Upper lobe of left lung (tissue), 6 donors: ENCODE measurements at regions not wholly inside any gene's neighbourhood (a gene's known extent, or its start where the extent isn't known, plus 50 kb on each side); places are given as distances from the start of the nearest gene placed in this dataset.

Experiments
- ATAC-seq, 2 donors: fragments of 200-7000 bp; cut with Tn5 transposase; one replicate each; pipeline ENCODE4 v1.9.1; 2022; ENCODE audit warnings: mild to moderate bottlenecking in 2 of 2, moderate library complexity in 2 of 2; ENCODE audit not compliant: low FRiP score in 2 of 2
- DNase-seq, 2 donors: peaks; one replicate each; pipeline ENCODE4 v3.0.0-alpha.2; 2019 to 2020
- H3K27ac ChIP-seq, 4 donors: fragments of 200-600 bp; sonication (generic); one replicate each; pipeline ENCODE4 v1.5.1; 2016 to 2019
- H3K27me3 ChIP-seq, 4 donors: fragments of 200-600 bp; sonication (generic); one replicate each; pipeline ENCODE4 v1.5.1; 2017 to 2019
- H3K36me3 ChIP-seq, 4 donors: fragments of 200-600 bp; sonication (generic); one replicate each; pipeline ENCODE4 v1.5.1; 2016 to 2019
- H3K4me1 ChIP-seq, 4 donors: fragments of 200-600 bp; sonication (generic); one replicate each; pipeline ENCODE4 v1.5.1; 2018 to 2019
- H3K4me3 ChIP-seq, 4 donors: fragments of 200-600 bp; sonication (generic); one replicate each; pipeline ENCODE4 v1.5.1; 2017 to 2019; ENCODE audit warnings: mild to moderate bottlenecking in 2 of 4, moderate library complexity in 1 of 4
- H3K9me3 ChIP-seq, 4 donors: fragments of 200-600 bp; sonication (generic); one replicate each; pipeline ENCODE4 v1.5.1; 2018 to 2019
- EP300 ChIP-seq, 4 donors: sonication (generic); formaldehyde crosslinking; IDR thresholded peaks; one replicate each; pipeline ENCODE4 v1.5.1; 2017; ENCODE audit warnings: antibody characterized with exemption in 4 of 4, control low read depth in 2 of 4
- POLR2A ChIP-seq, 4 donors: fragments of 450-650 bp; IDR thresholded peaks; one replicate each; pipeline ENCODE4 v1.5.1; 2016 to 2017; ENCODE audit warnings: antibody characterized with exemption in 4 of 4, mild to moderate bottlenecking in 2 of 4
- POLR2AphosphoS5 ChIP-seq, 2 donors: sonication (generic); formaldehyde crosslinking; IDR thresholded peaks; one replicate each; pipeline ENCODE4 v1.5.1; 2017; ENCODE audit warnings: antibody characterized with exemption in 2 of 2
- WGBS, 2 donors: methylation state at CpG; one replicate each; pipeline ENCODE4 v1.1.5; 2017 to 2018; 5-methylcytosine and 5-hydroxymethylcytosine counted together
- TF ChIP-seq, protein P1 (sequence below), 6 experiments: fragments of 450-650 bp in 4 of 6; fragments of 200-600 bp in 2 of 6; sonication (generic) in 2 of 6; IDR thresholded peaks; one replicate each; pipeline ENCODE4 v1.5.1; 2016 to 2019; ENCODE audit warnings: antibody characterized with exemption in 6 of 6
- donor health status: DM: no; HTN: no; CAD: no; lungs with moderate emphysema.
- donor health status: DM: no; HTN: yes; CAD: no; lungs with severe emphysema.

DNA sequence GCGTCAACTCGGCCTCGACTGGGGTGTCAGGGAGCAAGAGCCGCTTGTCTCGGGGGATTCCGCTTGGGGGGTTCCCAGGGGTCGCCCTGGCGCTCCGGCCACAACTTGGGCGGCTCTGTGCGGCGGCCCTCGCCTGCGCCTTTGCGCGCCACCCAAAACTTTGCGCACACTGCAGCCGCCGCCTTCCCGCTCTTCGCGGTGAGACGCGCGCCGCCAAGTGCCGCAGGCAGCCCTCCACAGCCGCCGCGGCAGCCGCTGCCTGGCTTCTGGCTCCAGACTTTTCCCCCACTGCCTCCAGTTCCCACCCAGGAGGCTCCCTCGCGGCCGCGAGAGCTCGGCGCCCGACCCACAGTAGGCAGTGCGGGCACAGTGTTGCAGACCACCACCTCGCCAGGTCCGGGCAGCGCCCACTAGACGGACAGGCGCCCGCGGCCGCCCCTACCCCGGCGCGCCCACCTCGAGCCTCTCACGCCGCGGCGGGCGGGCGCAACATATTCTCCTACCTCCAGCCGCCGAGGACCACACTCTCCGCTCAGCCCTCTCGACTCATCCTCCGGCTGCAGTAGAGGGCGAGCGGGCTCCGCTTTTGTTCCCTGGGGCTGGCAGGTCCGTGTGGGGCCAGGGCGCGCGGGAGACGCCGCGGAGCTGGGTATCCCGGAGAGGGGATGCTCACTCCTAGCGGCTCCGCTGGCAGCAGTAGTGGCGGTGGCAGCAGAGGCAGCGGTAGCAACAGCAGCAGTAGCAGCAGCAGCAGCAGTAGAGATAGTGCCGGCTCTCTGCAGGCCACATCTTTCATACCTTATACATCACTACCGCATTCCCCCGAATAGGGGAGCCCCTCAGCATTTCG lies 296.6 kb downstream of the OMA1 start:
- Histone ChIP-seq H3K4me3 (peak overlapping the region in 3 of 4 donors; percentile 3 to 36 (median 19)), H3K27me3 (peaks cover 0 to 21% (median 5%) of the 10 kb centered on the region in 4 donors), H3K36me3 (no peaks in the 10 kb centered on the region), H3K4me1 (peaks cover 8 to 22% (median 12%) of the 10 kb centered on the region in 4 donors), H3K27ac (no peak overlapping the region), H3K9me3 (no peaks in the 10 kb centered on the region)
- 0 to 1% methylated on average over 5 to 73 of the region's 81 CpGs for WGBS, 2 donors
- ATAC-seq (peak in 1 of 2 donors; percentile 26), DNase-seq (peak in 1 of 2 donors; percentile 79)
- TF ChIP-seq EP300 (IDR thresholded peaks at IDR 0.05) (no peak), POLR2A (IDR thresholded peaks at IDR 0.05) (no peak), POLR2AphosphoS5 (IDR thresholded peaks at IDR 0.05) (no peak)
- TF ChIP-seq, protein P1, sequence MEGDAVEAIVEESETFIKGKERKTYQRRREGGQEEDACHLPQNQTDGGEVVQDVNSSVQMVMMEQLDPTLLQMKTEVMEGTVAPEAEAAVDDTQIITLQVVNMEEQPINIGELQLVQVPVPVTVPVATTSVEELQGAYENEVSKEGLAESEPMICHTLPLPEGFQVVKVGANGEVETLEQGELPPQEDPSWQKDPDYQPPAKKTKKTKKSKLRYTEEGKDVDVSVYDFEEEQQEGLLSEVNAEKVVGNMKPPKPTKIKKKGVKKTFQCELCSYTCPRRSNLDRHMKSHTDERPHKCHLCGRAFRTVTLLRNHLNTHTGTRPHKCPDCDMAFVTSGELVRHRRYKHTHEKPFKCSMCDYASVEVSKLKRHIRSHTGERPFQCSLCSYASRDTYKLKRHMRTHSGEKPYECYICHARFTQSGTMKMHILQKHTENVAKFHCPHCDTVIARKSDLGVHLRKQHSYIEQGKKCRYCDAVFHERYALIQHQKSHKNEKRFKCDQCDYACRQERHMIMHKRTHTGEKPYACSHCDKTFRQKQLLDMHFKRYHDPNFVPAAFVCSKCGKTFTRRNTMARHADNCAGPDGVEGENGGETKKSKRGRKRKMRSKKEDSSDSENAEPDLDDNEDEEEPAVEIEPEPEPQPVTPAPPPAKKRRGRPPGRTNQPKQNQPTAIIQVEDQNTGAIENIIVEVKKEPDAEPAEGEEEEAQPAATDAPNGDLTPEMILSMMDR (IDR thresholded peaks at IDR 0.05), result no peak

DNA sequence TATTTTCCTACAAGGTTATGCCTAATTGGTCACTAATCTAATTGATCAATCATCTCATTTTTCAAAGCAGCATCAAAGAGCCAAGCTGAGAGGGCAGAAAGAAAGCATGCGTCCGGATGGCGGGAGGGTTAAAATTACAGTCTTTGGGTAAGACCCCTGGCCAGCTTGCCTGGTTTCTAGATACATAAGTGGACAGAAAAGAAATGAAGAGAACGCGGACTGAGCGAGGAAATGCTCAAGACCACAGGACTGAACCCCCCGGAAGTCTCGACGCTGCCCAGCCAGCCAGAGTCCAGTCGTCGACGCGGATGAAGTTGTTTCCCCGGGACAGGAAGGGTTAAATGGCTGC lies 297.2 kb downstream of the OMA1 start:
- peaks cover 0 to 21% (median 5%) of the 10 kb centered on the region in 4 donors for H3K27me3 ChIP-seq
- no peak for DNase-seq
- TF ChIP-seq POLR2A (IDR thresholded peaks at IDR 0.05), result no peak
- no peak for TF ChIP-seq POLR2AphosphoS5 (IDR thresholded peaks at IDR 0.05)
- no peak for TF ChIP-seq EP300 (IDR thresholded peaks at IDR 0.05)
- TF ChIP-seq, protein P1 (IDR thresholded peaks at IDR 0.05), result no peak
- no peak overlapping the region for H3K27ac ChIP-seq
- H3K4me1 ChIP-seq, result peaks cover 8 to 22% (median 12%) of the 10 kb centered on the region in 4 donors
- WGBS, 2 donors, result 3 to 4% methylated on average over 6 to 14 of the region's 14 CpGs
- H3K9me3 ChIP-seq, result no peaks in the 10 kb centered on the region
- H3K4me3 ChIP-seq, result peak overlapping the region in 3 of 4 donors; percentile 3 to 36 (median 19)
- no peaks in the 10 kb centered on the region for H3K36me3 ChIP-seq
- ATAC-seq, result no peak

DNA sequence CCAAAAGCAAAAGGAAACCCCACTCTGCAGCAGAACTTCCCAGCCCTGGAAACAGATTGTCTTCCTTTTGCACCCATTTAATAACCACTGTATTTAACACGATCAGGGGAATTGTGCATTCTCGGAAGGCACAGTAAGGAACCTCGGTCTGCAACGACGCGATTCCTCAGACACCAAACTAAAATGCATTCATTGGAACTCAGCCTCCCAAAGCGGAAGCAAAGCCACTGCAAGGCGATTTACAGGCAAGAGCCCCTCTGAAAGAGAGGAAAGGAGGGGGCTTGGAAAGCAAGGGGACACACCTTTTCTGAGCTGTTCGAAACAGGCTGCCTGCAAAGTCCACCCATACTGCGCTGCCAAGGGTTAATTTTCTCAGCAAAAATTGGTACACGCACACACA lies 297.7 kb downstream of the OMA1 start:
- Histone ChIP-seq H3K27ac (no peak overlapping the region), H3K36me3 (no peaks in the 10 kb centered on the region), H3K4me3 (no peak overlapping the region), H3K4me1 (peaks cover 8 to 22% (median 12%) of the 10 kb centered on the region in 4 donors), H3K27me3 (peaks cover 0 to 21% (median 5%) of the 10 kb centered on the region in 4 donors), H3K9me3 (no peaks in the 10 kb centered on the region)
- WGBS, 2 donors, result 4 to 10% methylated on average over 11 of the region's 11 CpGs
- DNase-seq, result no peak
- no peak for TF ChIP-seq POLR2A (IDR thresholded peaks at IDR 0.05)
- TF ChIP-seq, protein P1 (IDR thresholded peaks at IDR 0.05), result no peak
- TF ChIP-seq POLR2AphosphoS5 (IDR thresholded peaks at IDR 0.05), result no peak
- TF ChIP-seq EP300 (IDR thresholded peaks at IDR 0.05), result no peak
- no peak for ATAC-seq

DNA sequence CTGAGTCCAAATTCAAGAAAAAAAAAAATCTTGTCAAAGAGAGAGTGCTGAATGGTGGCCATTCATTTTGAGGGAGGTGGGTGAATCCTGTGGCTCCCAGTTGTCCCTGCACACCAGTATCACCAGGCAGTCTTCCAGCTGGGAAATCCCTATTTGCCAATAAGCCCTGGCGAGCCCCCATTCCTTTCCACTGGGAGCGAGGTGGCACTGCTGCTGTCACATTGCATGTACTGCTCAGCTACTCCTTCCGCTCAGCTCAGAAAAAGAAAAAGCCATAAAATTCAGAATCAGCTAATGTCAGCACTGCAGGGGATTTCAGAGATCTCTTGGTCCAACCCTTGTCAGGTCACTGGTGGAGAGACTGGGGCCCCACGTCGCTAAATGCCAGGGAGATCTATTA lies 298.5 kb downstream of the OMA1 start:
- H3K36me3 ChIP-seq, result no peaks in the 10 kb centered on the region
- TF ChIP-seq EP300 (IDR thresholded peaks at IDR 0.05), result no peak
- TF ChIP-seq POLR2A (IDR thresholded peaks at IDR 0.05), result no peak
- no peak for TF ChIP-seq POLR2AphosphoS5 (IDR thresholded peaks at IDR 0.05)
- TF ChIP-seq, protein P1 (IDR thresholded peaks at IDR 0.05), result no peak
- H3K27me3 ChIP-seq, result peaks cover 0 to 21% (median 5%) of the 10 kb centered on the region in 4 donors

More for the DNA sequence above, 298.5 kb downstream of the OMA1 start:
- ATAC-seq, result no peak
- WGBS, 2 donors, result 30 to 49% methylated on average over 5 of the region's 5 CpGs
- Histone ChIP-seq H3K27ac (no peak overlapping the region), H3K9me3 (no peaks in the 10 kb centered on the region), H3K4me1 (peaks cover 8 to 22% (median 12%) of the 10 kb centered on the region in 4 donors), H3K4me3 (no peak overlapping the region)
- no peak for DNase-seq
